Right lobe of liver (tissue), 4 donors: ENCODE measurements at regions not wholly inside any gene's neighbourhood (a gene's known extent, or its start where the extent isn't known, plus 50 kb on each side); places are given as distances from the start of the nearest gene placed in this dataset.

Source experiments
- CTCF ChIP-seq, 4 donors: fragments of 200-600 bp in 3 of 4; fragments of 450-650 bp in 1 of 4; IDR thresholded peaks; one replicate each; pipeline versions ENCODE4 v1.5.1 to v1.8.0; 2016 to 2022; ENCODE audit warnings: antibody characterized with exemption in 4 of 4, mild to moderate bottlenecking in 2 of 4
- POLR2A ChIP-seq: fragments of 450-650 bp; IDR thresholded peaks from one replicate; pipeline ENCODE4 v1.6.1; 2017; ENCODE audit warnings: antibody characterized with exemption, mild to moderate bottlenecking
- donor health status: DM: no; HTN: no; CAD: no.
- donor health status: DM: no; HTN: no; CAD: no.
- donor health status: DM: no; HTN: yes; CAD: no.

DNA sequence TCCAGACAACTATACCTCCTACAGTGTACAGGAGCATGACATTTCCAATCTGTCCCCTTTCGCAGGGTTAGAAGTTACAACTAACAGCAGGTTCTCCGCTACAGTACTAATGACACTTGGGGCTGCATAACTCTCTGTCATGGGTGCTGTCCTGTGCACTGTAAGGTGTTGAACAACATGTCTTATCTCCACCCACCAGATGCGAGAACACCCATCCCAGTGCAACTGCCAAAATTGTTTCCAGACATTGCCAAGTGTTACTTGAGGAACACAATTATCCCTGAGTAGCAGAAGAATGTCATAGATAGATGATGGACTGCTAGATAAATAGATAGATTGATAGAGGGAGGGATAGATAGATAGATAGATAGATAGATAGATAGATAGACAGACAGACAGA is 200.9 kb upstream of the USP9Y start:
- no peak for TF ChIP-seq CTCF (IDR thresholded peaks at IDR 0.05)
- TF ChIP-seq POLR2A: no peak
